ENCODE measurements at regions not wholly inside any gene's neighbourhood (a gene's known extent, or its start where the extent isn't known, plus 50 kb on each side); places are given as distances from the start of the nearest gene placed in this dataset.

DNA sequence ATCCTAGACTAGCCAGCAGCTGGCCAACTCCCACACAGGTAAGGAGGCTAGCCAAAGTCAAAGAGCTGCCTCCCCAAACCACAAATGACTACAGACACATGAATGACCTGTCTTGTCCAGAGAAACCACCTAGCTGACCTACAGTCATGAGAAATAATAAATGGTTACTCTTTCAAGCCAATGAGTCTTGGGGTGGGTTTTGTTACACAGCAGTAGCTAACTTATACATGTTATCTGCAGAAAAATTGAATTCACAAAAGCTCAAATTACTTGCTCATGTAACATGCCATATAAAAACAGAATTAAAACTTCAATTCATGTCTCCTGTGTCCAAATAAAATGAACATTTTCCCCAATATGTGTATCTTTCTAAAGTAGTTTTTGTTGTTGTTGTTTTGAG lies 307.4 kb upstream of the NR2F2 start:
- DNase-seq (ENCODE audit: low read depth in 1 of 2, low spot score in 1 of 2): no peak
- TF ChIP-seq, protein P1, sequence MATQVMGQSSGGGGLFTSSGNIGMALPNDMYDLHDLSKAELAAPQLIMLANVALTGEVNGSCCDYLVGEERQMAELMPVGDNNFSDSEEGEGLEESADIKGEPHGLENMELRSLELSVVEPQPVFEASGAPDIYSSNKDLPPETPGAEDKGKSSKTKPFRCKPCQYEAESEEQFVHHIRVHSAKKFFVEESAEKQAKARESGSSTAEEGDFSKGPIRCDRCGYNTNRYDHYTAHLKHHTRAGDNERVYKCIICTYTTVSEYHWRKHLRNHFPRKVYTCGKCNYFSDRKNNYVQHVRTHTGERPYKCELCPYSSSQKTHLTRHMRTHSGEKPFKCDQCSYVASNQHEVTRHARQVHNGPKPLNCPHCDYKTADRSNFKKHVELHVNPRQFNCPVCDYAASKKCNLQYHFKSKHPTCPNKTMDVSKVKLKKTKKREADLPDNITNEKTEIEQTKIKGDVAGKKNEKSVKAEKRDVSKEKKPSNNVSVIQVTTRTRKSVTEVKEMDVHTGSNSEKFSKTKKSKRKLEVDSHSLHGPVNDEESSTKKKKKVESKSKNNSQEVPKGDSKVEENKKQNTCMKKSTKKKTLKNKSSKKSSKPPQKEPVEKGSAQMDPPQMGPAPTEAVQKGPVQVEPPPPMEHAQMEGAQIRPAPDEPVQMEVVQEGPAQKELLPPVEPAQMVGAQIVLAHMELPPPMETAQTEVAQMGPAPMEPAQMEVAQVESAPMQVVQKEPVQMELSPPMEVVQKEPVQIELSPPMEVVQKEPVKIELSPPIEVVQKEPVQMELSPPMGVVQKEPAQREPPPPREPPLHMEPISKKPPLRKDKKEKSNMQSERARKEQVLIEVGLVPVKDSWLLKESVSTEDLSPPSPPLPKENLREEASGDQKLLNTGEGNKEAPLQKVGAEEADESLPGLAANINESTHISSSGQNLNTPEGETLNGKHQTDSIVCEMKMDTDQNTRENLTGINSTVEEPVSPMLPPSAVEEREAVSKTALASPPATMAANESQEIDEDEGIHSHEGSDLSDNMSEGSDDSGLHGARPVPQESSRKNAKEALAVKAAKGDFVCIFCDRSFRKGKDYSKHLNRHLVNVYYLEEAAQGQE (IDR thresholded peaks at IDR 0.05; ENCODE audit: insufficient replicate concordance, low read depth): no peak
- no peak for TF ChIP-seq SPI1 (IDR thresholded peaks at IDR 0.05; ENCODE audit: borderline replicate concordance, low read depth)
- TF ChIP-seq, protein P2, sequence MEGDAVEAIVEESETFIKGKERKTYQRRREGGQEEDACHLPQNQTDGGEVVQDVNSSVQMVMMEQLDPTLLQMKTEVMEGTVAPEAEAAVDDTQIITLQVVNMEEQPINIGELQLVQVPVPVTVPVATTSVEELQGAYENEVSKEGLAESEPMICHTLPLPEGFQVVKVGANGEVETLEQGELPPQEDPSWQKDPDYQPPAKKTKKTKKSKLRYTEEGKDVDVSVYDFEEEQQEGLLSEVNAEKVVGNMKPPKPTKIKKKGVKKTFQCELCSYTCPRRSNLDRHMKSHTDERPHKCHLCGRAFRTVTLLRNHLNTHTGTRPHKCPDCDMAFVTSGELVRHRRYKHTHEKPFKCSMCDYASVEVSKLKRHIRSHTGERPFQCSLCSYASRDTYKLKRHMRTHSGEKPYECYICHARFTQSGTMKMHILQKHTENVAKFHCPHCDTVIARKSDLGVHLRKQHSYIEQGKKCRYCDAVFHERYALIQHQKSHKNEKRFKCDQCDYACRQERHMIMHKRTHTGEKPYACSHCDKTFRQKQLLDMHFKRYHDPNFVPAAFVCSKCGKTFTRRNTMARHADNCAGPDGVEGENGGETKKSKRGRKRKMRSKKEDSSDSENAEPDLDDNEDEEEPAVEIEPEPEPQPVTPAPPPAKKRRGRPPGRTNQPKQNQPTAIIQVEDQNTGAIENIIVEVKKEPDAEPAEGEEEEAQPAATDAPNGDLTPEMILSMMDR (IDR thresholded peaks at IDR 0.05; ENCODE audit: insufficient read depth, low read length): no peak
- TF ChIP-seq GABPA (IDR thresholded peaks at IDR 0.05; ENCODE audit: low read depth): no peak
- TF ChIP-seq POLR2AphosphoS5 (IDR thresholded peaks at IDR 0.05; ENCODE audit: low read depth): no peak
- Histone ChIP-seq H3K27ac (replicated peaks) (no peak overlapping the region), H3K4me3 (replicated peaks; ENCODE audit: insufficient read depth, low read length) (no peak overlapping the region), H3K27me3 (ENCODE audit: insufficient read depth, poor library complexity, severe bottlenecking) (no peaks in the 10 kb centered on the region)

DNA sequence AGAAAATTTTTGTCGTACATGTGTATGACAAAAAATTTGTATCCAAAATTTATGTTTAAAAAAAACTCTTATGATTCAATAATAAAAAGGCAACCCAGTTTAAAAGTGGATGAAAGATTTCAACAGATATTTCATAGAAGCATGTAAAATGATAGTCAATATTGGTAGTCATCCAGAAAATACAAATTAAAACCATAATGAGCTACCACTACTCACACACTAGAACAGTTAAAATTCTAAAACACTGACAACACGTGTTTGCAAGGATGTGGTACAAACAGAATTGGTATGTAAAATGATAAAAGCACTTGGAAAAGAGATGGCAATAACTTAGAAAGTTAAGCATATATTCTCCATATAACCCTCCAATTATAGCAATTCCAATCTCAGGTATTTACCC lies 303.0 kb upstream of the NR2F2 start:
- no peak for DNase-seq (ENCODE audit: low read depth in 1 of 2, low spot score in 1 of 2)
- TF ChIP-seq, protein P1 (IDR thresholded peaks at IDR 0.05; ENCODE audit: insufficient replicate concordance, low read depth): no peak
- TF ChIP-seq GABPA (IDR thresholded peaks at IDR 0.05; ENCODE audit: low read depth) (no peak), SPI1 (IDR thresholded peaks at IDR 0.05; ENCODE audit: borderline replicate concordance, low read depth) (no peak), POLR2AphosphoS5 (IDR thresholded peaks at IDR 0.05; ENCODE audit: low read depth) (no peak)
- TF ChIP-seq, protein P2 (IDR thresholded peaks at IDR 0.05; ENCODE audit: insufficient read depth, low read length): no peak
- Histone ChIP-seq H3K4me3 (replicated peaks; ENCODE audit: insufficient read depth, low read length) (no peak overlapping the region), H3K27me3 (ENCODE audit: insufficient read depth, poor library complexity, severe bottlenecking) (no peaks in the 10 kb centered on the region), H3K27ac (replicated peaks) (no peak overlapping the region)

DNA sequence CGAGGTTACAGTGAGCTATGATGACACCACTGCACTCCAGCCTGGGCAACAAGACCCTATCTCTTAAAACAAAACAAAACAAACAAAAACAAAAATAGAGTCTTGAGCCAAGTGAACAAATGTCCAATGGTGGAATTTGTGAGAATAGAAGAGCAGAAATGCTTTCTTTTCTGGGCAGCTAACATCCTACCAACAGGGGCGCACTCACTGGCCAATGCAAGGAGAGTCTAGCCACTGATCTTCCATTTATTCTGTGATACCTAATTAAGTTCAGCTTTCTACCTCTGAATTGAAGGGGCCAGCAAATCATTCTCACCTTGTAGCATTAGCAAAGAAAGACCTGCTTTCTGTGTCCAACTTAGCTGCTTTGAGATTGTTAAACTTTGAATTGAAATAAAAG lies 301.9 kb upstream of the NR2F2 start:
- DNase-seq (ENCODE audit: low read depth in 1 of 2, low spot score in 1 of 2): no peak
- Histone ChIP-seq H3K27me3 (ENCODE audit: insufficient read depth, poor library complexity, severe bottlenecking) (no peaks in the 10 kb centered on the region), H3K4me3 (replicated peaks; ENCODE audit: insufficient read depth, low read length) (no peak overlapping the region), H3K27ac (replicated peaks) (no peak overlapping the region)
- no peak for TF ChIP-seq GABPA (IDR thresholded peaks at IDR 0.05; ENCODE audit: low read depth)
- TF ChIP-seq, protein P1 (IDR thresholded peaks at IDR 0.05; ENCODE audit: insufficient replicate concordance, low read depth): no peak
- TF ChIP-seq, protein P2 (IDR thresholded peaks at IDR 0.05; ENCODE audit: insufficient read depth, low read length): no peak
- no peak for TF ChIP-seq SPI1 (IDR thresholded peaks at IDR 0.05; ENCODE audit: borderline replicate concordance, low read depth)
- TF ChIP-seq POLR2AphosphoS5 (IDR thresholded peaks at IDR 0.05; ENCODE audit: low read depth): no peak
